CD14-positive monocyte (primary cell): ENCODE measurements at regions not wholly inside any gene's neighbourhood (a gene's known extent, or its start where the extent isn't known, plus 50 kb on each side); places are given as distances from the start of the nearest gene placed in this dataset.

Experiments
- DNase-seq, 3 donors: peaks; one replicate each; pipeline ENCODE4 v3.0.0-alpha.2; 2011 to 2022
- H2AFZ ChIP-seq: 2 replicates; pipeline ENCODE4 v1.6.0; 2012; ENCODE audit warnings: mild to moderate bottlenecking, low read depth, low read length, inconsistent platforms; ENCODE audit not compliant: insufficient read depth, poor library complexity, severe bottlenecking
- H3K27ac ChIP-seq, 2 donors: 1 replicate in 1 of 2; 2 replicates in 1 of 2; pipeline ENCODE4 v1.5.1; 2012 to 2013; ENCODE audit warnings: low read length in 2 of 2, control low read depth in 1 of 2, inconsistent platforms in 1 of 2, low read depth in 1 of 2, mild to moderate bottlenecking in 1 of 2
- H3K27me3 ChIP-seq, 2 donors: one replicate each; pipeline versions ENCODE4 v1.6.0 to v1.6.1; 2011 to 2013; ENCODE audit warnings: low read length in 2 of 2; ENCODE audit not compliant: control insufficient read depth in 2 of 2, insufficient read depth in 2 of 2
- H3K36me3 ChIP-seq, 2 donors: replicated peaks in 1 of 2; 1 replicate in 1 of 2; 2 replicates in 1 of 2; pipeline versions ENCODE4 v1.5.1 to v1.6.1; 2012 to 2013; ENCODE audit warnings: low read length in 2 of 2, control low read depth in 1 of 2, inconsistent platforms in 1 of 2, mild to moderate bottlenecking in 1 of 2; ENCODE audit not compliant: insufficient read depth in 2 of 2, control insufficient read depth in 1 of 2
- H3K4me1 ChIP-seq, 2 donors: 1 replicate in 1 of 2; 2 replicates in 1 of 2; pipeline versions ENCODE4 v1.5.1 to v1.6.1; 2012 to 2013; ENCODE audit warnings: low read length in 2 of 2, control low read depth in 1 of 2, inconsistent platforms in 1 of 2, mild to moderate bottlenecking in 1 of 2, moderate library complexity in 1 of 2; ENCODE audit not compliant: insufficient read depth in 2 of 2, control insufficient read depth in 1 of 2
- H3K4me2 ChIP-seq: replicated peaks from 2 replicates; pipeline ENCODE3; 2012; ENCODE audit warnings: low read length, moderate library complexity, mild to moderate bottlenecking; ENCODE audit not compliant: poor library complexity, severe bottlenecking; ENCODE audit errors: extremely low read depth
- H3K4me3 ChIP-seq, 3 experiments: fragments of 200-600 bp in 1 of 3; sonication (generic) in 1 of 3; replicated peaks in 1 of 3; 1 replicate in 2 of 3; 2 replicates in 1 of 3; pipeline ENCODE4 v1.5.1; 2011 to 2013; ENCODE audit warnings: low read length in 3 of 3, mild to moderate bottlenecking in 3 of 3, control low read depth in 2 of 3, low read depth in 2 of 3, inconsistent platforms in 1 of 3, moderate library complexity in 1 of 3
- H3K79me2 ChIP-seq: 2 replicates; pipeline ENCODE4 v1.6.0; 2012; ENCODE audit warnings: mild to moderate bottlenecking, control low read depth, inconsistent platforms, low read length, moderate library complexity; ENCODE audit not compliant: insufficient read depth
- H3K9ac ChIP-seq: 2 replicates; pipeline ENCODE4 v1.6.0; 2017; ENCODE audit warnings: low read length, mild to moderate bottlenecking; ENCODE audit not compliant: insufficient read depth, poor library complexity, severe bottlenecking
- H3K9me3 ChIP-seq, 2 donors: replicated peaks in 1 of 2; 1 replicate in 1 of 2; 2 replicates in 1 of 2; pipeline versions ENCODE4 v1.5.1 to v1.6.1; 2012 to 2013; ENCODE audit warnings: low read length in 2 of 2, control low read depth in 1 of 2; ENCODE audit not compliant: control insufficient read depth in 1 of 2, insufficient read depth in 1 of 2
- H4K20me1 ChIP-seq: 2 replicates; pipeline ENCODE4 v1.6.0; 2012; ENCODE audit warnings: mild to moderate bottlenecking, low read length, control low read depth, moderate library complexity; ENCODE audit not compliant: insufficient read depth
- H3K27ac Mint-ChIP-seq, 7 donors: one replicate each; pipeline ENCODE4 v1.8.0; 2020; ENCODE audit warnings: mild to moderate bottlenecking in 7 of 7, mixed read lengths in 7 of 7, moderate library complexity in 6 of 7, inconsistent platforms in 2 of 7
- H3K27me3 Mint-ChIP-seq, 3 donors: one replicate each; pipeline ENCODE4 v1.8.0; 2021 to 2022; ENCODE audit warnings: low read depth in 3 of 3, mild to moderate bottlenecking in 3 of 3, mixed read lengths in 3 of 3, moderate library complexity in 3 of 3, inconsistent platforms in 1 of 3
- H3K36me3 Mint-ChIP-seq, 2 donors: one replicate each; pipeline ENCODE4 v1.8.0; 2020; ENCODE audit warnings: mixed read lengths in 2 of 2, inconsistent platforms in 1 of 2, mild to moderate bottlenecking in 1 of 2
- H3K4me1 Mint-ChIP-seq: one replicate; pipeline ENCODE4 v1.8.0; 2020; ENCODE audit warnings: mild to moderate bottlenecking, mixed read lengths
- H3K4me3 Mint-ChIP-seq, 2 donors: one replicate each; pipeline ENCODE4 v1.8.0; 2020; ENCODE audit warnings: mild to moderate bottlenecking in 2 of 2, mixed read lengths in 2 of 2, moderate library complexity in 1 of 2
- H3K9me3 Mint-ChIP-seq, 7 donors: one replicate each; pipeline ENCODE4 v1.8.0; 2020 to 2022; ENCODE audit warnings: mixed read lengths in 7 of 7, mild to moderate bottlenecking in 6 of 7, moderate library complexity in 6 of 7, inconsistent platforms in 2 of 7
- WGBS: methylation state at CpG from one replicate; pipeline ENCODE4 v1.1.5; 2013; ENCODE audit warnings: missing lambda C conversion rate; ENCODE audit not compliant: insufficient coverage; 5-methylcytosine and 5-hydroxymethylcytosine counted together
- intact Hi-C, 2 donors: fragments of 100-400 bp; cut with micrococcal nuclease; formaldehyde crosslinking; loops; one replicate each; pipeline versions ENCODE4 v1.15.0 to v1.15.1; 2023
- TF ChIP-seq, protein P1 (sequence below): fragments of 200-600 bp; IDR thresholded peaks from one replicate; pipeline ENCODE4 v1.8.0; 2022; ENCODE audit warnings: antibody characterized with exemption, mild to moderate bottlenecking

DNA sequence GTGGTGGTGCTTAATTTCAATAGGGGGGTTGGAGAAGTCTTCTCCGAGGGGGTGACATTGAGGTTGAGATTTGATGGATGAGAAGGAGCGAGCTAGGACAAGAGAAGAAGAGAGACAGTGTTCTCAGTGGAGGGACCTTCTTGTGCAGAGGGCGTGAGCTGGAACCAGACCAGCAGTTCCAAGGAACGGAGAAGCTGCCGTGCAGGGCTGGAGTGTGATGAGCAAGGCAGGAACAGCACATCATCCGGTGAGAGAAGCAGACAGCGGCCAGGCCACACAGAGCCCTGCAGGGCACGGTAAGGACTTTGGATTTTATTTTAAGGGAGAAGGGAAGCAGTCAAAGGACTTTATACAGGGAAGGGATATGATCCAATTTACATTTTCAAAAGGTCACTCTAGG lies 206.9 kb downstream of the MELK start:
- Histone ChIP-seq H3K27me3 (peaks cover 2 to 12% of the 10 kb centered on the region in 2 donors), H4K20me1 (no peaks in the 10 kb centered on the region), H3K27ac (no peak overlapping the region), H3K4me3 (no peak overlapping the region), H2AFZ (no peak overlapping the region), H3K4me1 (no peaks in the 10 kb centered on the region), H3K4me2 (no peak overlapping the region), H3K36me3 (no peaks in the 10 kb centered on the region), H3K9me3 (no peaks in the 10 kb centered on the region), H3K79me2 (no peaks in the 10 kb centered on the region), H3K9ac (no peak overlapping the region)
- Mint-ChIP-seq H3K27me3 (peaks cover 10 to 20% (median 17%) of the 10 kb centered on the region in 3 donors), H3K36me3 (no peaks in the 10 kb centered on the region), H3K27ac (no peak overlapping the region), H3K9me3 (no peaks in the 10 kb centered on the region), H3K4me1 (no peaks in the 10 kb centered on the region), H3K4me3 (peak overlapping the region in 1 of 2 donors; percentile 32)
- 88% methylated on average over 5 of the region's 8 CpGs for WGBS
- TF ChIP-seq, protein P1, sequence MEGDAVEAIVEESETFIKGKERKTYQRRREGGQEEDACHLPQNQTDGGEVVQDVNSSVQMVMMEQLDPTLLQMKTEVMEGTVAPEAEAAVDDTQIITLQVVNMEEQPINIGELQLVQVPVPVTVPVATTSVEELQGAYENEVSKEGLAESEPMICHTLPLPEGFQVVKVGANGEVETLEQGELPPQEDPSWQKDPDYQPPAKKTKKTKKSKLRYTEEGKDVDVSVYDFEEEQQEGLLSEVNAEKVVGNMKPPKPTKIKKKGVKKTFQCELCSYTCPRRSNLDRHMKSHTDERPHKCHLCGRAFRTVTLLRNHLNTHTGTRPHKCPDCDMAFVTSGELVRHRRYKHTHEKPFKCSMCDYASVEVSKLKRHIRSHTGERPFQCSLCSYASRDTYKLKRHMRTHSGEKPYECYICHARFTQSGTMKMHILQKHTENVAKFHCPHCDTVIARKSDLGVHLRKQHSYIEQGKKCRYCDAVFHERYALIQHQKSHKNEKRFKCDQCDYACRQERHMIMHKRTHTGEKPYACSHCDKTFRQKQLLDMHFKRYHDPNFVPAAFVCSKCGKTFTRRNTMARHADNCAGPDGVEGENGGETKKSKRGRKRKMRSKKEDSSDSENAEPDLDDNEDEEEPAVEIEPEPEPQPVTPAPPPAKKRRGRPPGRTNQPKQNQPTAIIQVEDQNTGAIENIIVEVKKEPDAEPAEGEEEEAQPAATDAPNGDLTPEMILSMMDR, result no peak
- no peak for DNase-seq
- intact Hi-C loops, result no loop called here

DNA sequence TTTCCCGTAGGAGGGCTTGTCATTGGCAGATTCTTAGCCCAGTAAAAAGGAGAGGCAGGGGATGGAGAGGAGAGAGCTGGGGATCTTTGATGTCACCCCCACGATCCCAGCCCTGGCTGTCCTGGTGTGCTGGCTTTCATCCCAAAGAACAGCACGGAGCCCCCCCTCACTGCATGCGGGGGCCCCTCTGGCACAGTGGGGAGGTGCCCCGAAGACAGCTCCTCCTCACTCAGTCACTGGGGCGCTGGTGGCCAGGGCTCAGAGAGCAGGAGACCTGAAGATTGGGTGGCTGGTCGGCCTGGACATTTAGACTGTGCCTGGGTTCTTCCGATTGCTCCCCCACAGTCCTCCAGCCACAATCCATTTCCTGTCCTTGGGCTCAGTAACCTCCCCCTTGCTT lies 207.5 kb downstream of the MELK start:
- H3K36me3 ChIP-seq, result no peaks in the 10 kb centered on the region
- H2AFZ ChIP-seq, result no peak overlapping the region
- DNase-seq, result no peak
- peaks cover 2 to 12% of the 10 kb centered on the region in 2 donors for H3K27me3 ChIP-seq
- H3K4me3 ChIP-seq, result no peak overlapping the region
- H3K9me3 Mint-ChIP-seq, result no peaks in the 10 kb centered on the region
- TF ChIP-seq, protein P1, result no peak
- no peaks in the 10 kb centered on the region for H4K20me1 ChIP-seq
- H3K4me1 Mint-ChIP-seq, result no peaks in the 10 kb centered on the region
- H3K9me3 ChIP-seq, result no peaks in the 10 kb centered on the region
- no peaks in the 10 kb centered on the region for H3K79me2 ChIP-seq
- H3K27me3 Mint-ChIP-seq, result peaks cover 11 to 20% (median 16%) of the 10 kb centered on the region in 3 donors
- 47% methylated on average over 7 of the region's 8 CpGs for WGBS
- H3K4me1 ChIP-seq, result no peaks in the 10 kb centered on the region
- H3K4me2 ChIP-seq, result no peak overlapping the region
- intact Hi-C loops, result no loop called here
- H3K9ac ChIP-seq, result no peak overlapping the region
- H3K27ac ChIP-seq, result no peak overlapping the region
- H3K4me3 Mint-ChIP-seq, result peak overlapping the region in 1 of 2 donors; percentile 33
- no peak overlapping the region for H3K27ac Mint-ChIP-seq
- no peaks in the 10 kb centered on the region for H3K36me3 Mint-ChIP-seq
